HepG2 (cell line): ENCODE measurements at regions not wholly inside any gene's neighbourhood (a gene's known extent, or its start where the extent isn't known, plus 50 kb on each side); places are given as distances from the start of the nearest gene placed in this dataset.

ENCODE experiments used
- AGO1 ChIP-seq: fragments of 200-400 bp; formaldehyde crosslinking; IDR thresholded peaks from 2 replicates; pipeline ENCODE4 v1.6.1; 2017; ENCODE audit warnings: mild to moderate bottlenecking, low read depth, low read length, moderate library complexity; ENCODE audit not compliant: poor library complexity, severe bottlenecking
- BRD4 ChIP-seq: sonication (generic); formaldehyde crosslinking; IDR thresholded peaks from 2 replicates; pipeline ENCODE4 v1.4.0; 2020; ENCODE audit warnings: missing genetic modification reagents
- BRF2 ChIP-seq: sonication (generic); formaldehyde crosslinking; IDR thresholded peaks from 2 replicates; pipeline ENCODE4 v1.8.1; 2022; ENCODE audit warnings: mild to moderate bottlenecking, missing genetic modification reagents
- CTCF ChIP-seq: sonication (generic); formaldehyde crosslinking; IDR thresholded peaks from 2 replicates; pipeline ENCODE4 v1.5.0; 2020; ENCODE audit warnings: mild to moderate bottlenecking, missing genetic modification reagents, moderate library complexity
- HMG20A ChIP-seq: IDR thresholded peaks from 2 replicates; pipeline ENCODE4 v1.6.1; 2016; ENCODE audit warnings: borderline replicate concordance
- IKZF1 ChIP-seq: fragments of 450-650 bp; IDR thresholded peaks from 2 replicates; pipeline ENCODE4 v1.7.1; 2016
- JUNB ChIP-seq: sonication (generic); formaldehyde crosslinking; IDR thresholded peaks from 2 replicates; pipeline ENCODE4 v1.8.0; 2022; ENCODE audit warnings: missing genetic modification reagents, mild to moderate bottlenecking, borderline replicate concordance
- MAF1 ChIP-seq: sonication (generic); formaldehyde crosslinking; IDR thresholded peaks from 2 replicates; pipeline ENCODE4 v1.5.0; 2020; ENCODE audit warnings: missing genetic modification reagents, borderline replicate concordance
- MAFG ChIP-seq: sonication (generic); formaldehyde crosslinking; IDR thresholded peaks from 2 replicates; pipeline ENCODE4 v1.5.1; 2020; ENCODE audit warnings: mild to moderate bottlenecking, missing genetic modification reagents
- MXI1 ChIP-seq: IDR thresholded peaks from 3 replicates; pipeline ENCODE4 v1.6.1; 2012; ENCODE audit warnings: low read depth, low read length, inconsistent platforms, borderline replicate concordance
- MYC ChIP-seq: sonication (generic); formaldehyde crosslinking; IDR thresholded peaks from 2 replicates; pipeline ENCODE4 v1.9.0; 2021; ENCODE audit warnings: missing genetic modification reagents, borderline replicate concordance
- NCOA1 ChIP-seq: sonication (generic); formaldehyde crosslinking; IDR thresholded peaks from 2 replicates; pipeline ENCODE4 v1.9.0; 2021; ENCODE audit warnings: missing genetic modification reagents
- RFX1 ChIP-seq: fragments of 450-650 bp; IDR thresholded peaks from 2 replicates; pipeline ENCODE4 v1.6.1; 2017
- RFX5 ChIP-seq: IDR thresholded peaks from 2 replicates; pipeline ENCODE4 v1.6.1; 2011; ENCODE audit warnings: low read depth, low read length, improper control_type of control experiment

GRCh38 chr2:136713739-136714138, 51.6 kb upstream of the THSD7B start:
- TF ChIP-seq RFX1 (no peak), MYC (CRISPR knock-in tag) (no peak), JUNB (CRISPR knock-in tag) (no peak), RFX5 (no peak), BRD4 (no peak), CTCF (CRISPR knock-in tag) (no peak), MXI1 (no peak), NCOA1 (CRISPR knock-in tag) (no peak), IKZF1 (no peak), MAF1 (CRISPR knock-in tag) (no peak), AGO1 (no peak), HMG20A (CRISPR knock-in tag) (no peak), MAFG (CRISPR knock-in tag) (no peak), BRF2 (CRISPR knock-in tag) (no peak)
